GM21723 (cell line): ENCODE measurements at regions not wholly inside any gene's neighbourhood (a gene's known extent, or its start where the extent isn't known, plus 50 kb on each side); places are given as distances from the start of the nearest gene placed in this dataset.
"Not testable (repeated sequence)": the region's sequence is repeated elsewhere in the genome, so short reads cannot be mapped to it uniquely, and the experiment has no call there.

Source experiments
- ATAC-seq: cut with Tn5 transposase; IDR thresholded peaks from one replicate; pipeline ENCODE4 v1.9.1; 2021; ENCODE audit warnings: mild to moderate bottlenecking, moderate library complexity; ENCODE audit not compliant: unreplicated experiment

DNA sequence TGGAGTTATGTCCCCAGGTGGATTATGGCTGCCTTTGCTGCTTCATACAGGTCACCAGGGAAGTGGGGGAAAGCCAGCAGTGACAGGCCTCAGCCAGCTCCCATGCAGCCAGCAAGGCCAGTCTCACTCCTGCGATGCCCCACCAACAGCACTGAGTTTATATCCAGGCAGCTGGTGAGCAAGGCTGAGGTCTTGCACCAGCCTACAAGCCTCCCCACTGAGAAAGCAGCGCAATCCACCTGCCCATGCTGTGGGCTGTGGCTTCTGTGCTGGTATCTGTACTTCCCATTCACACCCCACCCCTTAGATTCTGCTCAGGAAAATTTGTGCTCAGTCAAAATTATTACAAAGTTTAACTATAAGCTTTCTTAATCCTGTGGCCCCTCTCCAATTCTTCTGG lies 153.5 kb downstream of the HHIP start:
- ATAC-seq, result no peak

DNA sequence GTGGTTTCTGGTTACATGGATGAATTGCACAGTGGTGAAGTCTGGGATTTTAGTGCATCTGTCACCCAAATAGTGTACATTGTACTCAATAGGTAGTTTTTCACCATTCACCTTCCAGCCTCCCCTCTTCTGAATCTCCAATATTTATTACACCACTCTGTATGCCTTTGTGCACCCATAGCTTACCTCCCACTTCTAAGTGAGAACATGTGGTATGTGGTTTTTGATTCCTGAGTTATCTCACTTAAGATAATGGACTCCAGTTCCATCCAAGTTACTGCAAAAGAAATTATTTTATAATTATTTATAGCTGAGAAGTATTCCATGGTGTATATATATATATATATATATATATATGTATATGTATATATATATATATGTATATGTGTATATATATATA lies 155.8 kb downstream of the HHIP start:
- ATAC-seq, result no peak

DNA sequence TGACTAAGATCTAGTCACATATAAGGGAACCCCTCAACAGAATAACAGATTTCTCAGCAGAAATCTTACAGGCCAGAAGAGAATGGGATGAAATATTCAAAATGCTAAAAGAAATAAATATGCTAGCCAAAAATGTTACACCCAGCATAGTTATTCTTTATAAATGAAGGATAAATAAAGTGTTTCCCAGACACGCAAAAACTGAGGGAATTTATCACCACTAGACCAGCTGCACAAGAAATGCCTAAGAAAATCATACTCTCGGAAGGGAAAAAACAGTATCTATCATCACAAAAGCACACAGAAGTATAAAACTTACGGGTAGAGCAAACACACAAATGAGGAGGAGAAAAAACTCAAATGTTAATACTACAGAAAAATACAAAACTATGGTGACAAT lies 162.1 kb downstream of the HHIP start:
- ATAC-seq, result no peak

GRCh38 chr4:144809056-144809640 lies 163.2 kb downstream of the HHIP start:
- ATAC-seq, result no peak

- ATAC-seq, result no peak
Measured at GRCh38 chr4:144816668-144817067, 170.7 kb downstream of the HHIP start.

- ATAC-seq, result no peak
Measured at GRCh38 chr4:144817081-144817480, 171.1 kb downstream of the HHIP start.

DNA sequence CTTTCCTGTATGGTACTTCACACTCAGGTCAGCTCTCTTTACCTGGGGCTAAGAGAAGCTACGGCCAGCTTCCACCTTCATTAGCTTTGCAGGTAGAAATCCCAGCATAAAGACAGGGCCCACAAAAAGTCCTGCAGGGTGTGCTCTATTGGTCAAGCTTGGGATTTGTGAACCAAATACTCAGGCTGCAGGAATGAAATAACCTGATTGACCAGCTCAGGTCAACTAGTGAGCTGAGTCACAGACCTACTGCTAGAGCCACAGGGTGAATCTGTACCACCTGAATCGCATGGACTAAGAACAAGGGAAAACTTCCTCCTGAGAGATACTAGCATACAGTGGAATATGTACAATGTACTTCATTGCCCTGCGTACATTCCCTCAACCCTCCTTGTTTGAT lies 172.2 kb downstream of the HHIP start:
- no peak for ATAC-seq

DNA sequence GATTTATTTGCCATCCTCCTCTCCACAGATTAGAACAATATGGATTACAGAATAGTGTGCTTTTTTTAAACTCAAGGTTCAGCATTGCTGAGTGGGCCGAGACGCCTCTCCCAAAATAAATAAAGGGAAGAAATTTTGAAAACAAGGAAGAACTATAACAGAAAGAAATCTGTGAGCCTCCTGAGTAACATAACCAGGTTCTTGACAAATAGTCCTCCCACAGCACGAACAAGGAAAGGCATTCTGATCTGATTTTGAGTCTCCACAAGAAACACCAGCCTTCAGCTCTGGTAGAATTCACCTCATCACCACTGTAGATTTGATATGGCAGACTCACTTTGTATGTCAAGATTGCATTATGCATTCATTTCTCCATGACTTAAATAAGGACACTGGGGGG lies 173.6 kb downstream of the HHIP start:
- ATAC-seq, result no peak

- ATAC-seq, result no peak
Measured at GRCh38 chr4:144820011-144820727, 174.2 kb downstream of the HHIP start.

DNA sequence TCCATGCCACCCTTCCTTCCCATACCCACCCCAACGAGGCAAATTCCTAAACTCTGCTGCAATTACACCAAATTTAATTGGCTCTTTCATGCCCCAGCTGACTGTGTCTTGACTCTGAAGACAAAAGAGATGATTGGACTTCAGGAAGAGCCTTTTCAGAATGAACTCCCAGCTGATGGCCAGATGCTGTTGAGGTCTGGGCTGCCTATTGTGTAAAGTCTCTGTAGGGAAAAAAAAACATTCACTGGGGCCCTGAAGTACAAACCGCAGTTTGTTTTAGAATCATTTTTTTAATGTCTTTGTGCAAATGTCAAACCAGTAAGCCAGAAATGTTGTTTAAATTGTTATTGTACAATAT lies 174.8 kb downstream of the HHIP start:
- ATAC-seq, result no peak

GRCh38 chr4:144831971-144832370 lies 186.0 kb downstream of the HHIP start:
- ATAC-seq, result no peak

DNA sequence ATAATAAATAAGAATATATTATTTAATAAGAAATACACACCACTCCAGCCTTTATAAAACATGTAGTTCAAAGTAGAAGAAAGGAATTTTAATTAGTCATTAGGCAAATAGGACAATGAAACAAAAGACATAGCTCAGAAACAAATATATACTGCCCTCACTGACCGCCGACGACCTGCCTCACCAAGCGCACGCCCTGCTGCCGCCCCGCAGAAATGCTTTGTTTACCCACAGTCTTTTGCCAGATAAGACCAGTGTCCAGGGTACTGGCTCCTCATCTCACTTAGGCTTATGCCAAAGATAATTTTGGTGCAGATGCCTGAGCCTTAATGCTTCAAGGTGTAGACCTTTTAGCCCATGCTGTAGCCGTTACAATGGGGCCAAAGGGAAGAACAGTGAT lies 199.5 kb downstream of the HHIP start:
- ATAC-seq, result no peak

GRCh38 chr4:144851948-144852347 lies 206.0 kb downstream of the HHIP start:
- ATAC-seq, result no peak

DNA sequence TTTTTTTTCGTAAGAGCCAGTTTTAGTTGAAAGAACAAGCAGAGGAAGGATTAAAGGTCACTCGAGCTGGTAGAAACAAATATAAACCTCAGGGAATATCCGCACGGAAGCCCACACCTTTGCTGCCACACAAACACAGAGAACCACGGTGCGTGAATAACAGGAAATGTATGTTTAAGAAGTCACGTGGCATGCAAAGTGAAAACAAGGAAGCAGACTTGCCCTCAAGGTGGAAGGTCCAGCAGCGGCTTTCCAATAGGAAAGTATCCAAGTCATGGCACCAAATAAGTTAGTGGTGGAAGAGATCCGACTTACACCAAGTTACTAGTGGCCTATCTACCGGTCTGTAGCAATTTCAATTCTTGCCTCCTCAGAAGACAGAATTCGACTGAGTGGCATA lies 215.5 kb downstream of the HHIP start:
- no peak for ATAC-seq

DNA sequence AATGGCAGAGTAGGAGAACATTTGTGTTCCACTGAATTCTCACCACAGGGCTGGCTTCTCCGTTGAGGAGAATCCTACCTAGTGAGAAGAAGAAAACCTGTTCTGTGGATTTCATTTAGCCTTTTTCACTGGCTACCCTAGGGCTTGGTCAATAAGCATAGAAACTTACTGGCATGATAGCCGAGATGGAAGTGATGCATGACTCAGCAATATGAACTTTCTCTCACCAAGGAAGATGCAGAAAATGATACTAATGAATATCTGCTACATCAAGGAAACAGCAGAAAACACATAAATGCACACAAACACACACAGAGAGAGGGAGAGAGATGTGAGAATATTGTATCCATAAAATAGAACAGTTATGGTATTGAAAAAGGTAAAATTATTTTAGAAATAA lies 216.3 kb downstream of the HHIP start:
- ATAC-seq, result no peak

DNA sequence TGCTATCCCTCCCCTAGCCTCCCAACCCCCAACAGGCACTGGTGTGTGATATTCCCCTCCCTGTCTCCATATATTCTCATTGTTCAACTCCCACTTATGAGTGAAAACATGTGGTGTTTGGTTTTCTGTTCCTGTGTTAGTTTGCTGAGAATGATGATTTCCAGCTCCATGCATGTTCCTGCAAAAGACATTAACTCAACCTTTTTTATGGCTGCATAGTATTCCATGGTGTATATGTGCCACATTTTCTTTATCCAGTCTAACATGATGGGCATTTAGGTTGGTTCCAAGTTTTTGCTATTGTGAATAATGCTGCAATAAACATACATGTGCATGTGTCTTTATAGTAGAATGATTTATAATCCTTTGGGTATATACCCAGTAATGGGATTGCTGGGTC lies 218.9 kb downstream of the HHIP start:
- ATAC-seq, result not testable (repeated sequence)

GRCh38 chr4:144868309-144868708 lies 222.4 kb downstream of the HHIP start:
- ATAC-seq, result no peak

DNA sequence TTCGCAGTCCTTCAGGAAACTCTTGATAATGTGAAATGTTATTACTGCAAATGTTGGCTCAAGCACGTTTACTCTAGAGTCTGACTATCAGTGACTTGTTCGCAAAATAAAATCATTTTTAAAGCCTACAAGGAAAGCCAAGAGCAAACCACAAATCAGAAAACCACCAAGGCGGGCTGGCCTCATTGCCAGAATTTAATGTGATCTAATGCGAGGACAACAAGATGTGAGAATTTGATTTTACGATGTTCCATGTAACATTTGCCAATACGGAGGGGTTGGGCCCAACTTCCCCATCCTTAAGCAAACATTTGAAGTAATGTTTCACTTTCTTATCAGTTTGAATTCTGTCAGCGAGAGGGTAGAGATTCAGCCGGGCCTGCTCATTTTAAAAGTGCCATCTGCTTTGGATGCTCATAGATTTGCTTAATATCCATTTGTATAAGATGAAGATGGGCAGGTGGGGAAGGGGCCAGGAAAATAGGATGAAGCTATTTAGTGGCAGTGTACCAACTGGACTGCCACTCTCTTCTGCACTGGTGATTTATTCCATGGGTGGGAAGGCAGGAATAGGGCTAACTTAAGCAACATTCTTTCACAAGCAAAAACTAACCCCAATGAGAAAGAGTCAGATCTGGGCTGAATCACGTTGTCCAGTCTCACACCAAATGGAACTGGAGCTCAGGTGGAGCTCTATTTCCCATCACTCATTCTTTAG lies 225.3 kb downstream of the ANAPC10 start:
- no peak for ATAC-seq

DNA sequence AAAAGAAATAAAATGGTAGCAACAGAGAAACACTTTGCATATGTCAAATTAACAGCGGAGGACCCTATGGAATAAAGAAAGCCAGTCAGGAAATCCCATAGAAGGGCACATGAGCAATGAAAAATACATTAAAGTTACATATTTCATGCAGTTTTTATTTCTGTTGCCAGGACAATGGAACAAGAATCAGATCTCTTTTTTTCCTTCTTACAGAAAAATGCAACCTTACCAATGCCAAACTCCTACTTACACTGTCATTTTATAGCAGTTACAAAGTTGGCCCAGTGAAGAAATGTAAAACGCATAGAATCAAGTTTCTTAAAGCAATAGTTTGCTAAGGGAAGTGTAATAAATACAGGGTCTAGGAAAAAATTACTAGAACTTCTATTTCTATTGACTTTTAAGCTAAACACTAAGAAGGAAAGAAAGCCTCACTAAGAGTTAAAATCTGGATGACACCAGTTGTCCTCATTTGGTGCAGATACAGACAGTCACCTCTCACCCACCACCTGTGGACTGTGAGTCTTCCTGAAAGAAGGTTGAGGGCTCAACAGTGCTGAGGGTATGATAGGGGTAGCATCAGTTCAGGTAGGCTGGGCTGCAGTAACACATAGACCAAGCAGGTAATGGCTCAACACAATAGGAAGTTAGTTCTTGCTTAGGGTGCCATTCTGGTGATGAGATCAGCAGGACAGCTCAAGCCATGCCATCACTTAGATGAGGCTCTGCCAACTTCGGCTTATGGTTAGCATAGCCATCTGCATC lies 224.6 kb downstream of the ANAPC10 start:
- ATAC-seq, result no peak

- ATAC-seq, result no peak
Measured at GRCh38 chr4:144894573-144894972, 203.4 kb downstream of the ANAPC10 start.

- no peak for ATAC-seq
Measured at GRCh38 chr4:144899393-144899792, 198.6 kb downstream of the ANAPC10 start.

DNA sequence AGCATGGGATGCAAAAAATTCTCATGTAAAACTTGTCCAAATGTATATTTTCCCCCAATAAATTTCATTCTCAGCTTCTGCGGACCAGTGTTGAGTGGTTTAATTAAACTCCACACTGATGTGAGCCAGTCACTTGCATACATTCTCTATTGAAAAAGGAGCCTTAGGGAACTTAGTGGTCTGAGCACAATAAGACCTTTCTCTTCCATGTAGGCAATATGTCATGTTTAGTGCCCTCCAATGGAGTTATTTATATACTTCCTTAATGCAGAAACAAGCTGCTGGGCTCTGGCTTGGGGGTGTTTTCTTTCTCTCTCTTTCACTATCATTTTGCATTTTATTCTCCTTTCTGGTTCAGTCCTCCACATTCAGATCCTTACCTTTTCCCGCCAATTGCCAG lies 196.9 kb downstream of the ANAPC10 start:
- ATAC-seq, result no peak
